Central memory CD8-positive, alpha-beta T cell (primary cell): ENCODE measurements at regions not wholly inside any gene's neighbourhood (a gene's known extent, or its start where the extent isn't known, plus 50 kb on each side); places are given as distances from the start of the nearest gene placed in this dataset.

Experiments used
- ATAC-seq: fragments of 150-1000 bp; cut with Tn5 transposase; replicated peaks from 2 replicates; pipeline ENCODE4 v1.10.0; 2022; ENCODE audit warnings: mild to moderate bottlenecking, moderate FRiP score, moderate number of reproducible peaks; ENCODE audit not compliant: poor library complexity, severe bottlenecking; ENCODE audit errors: extremely low read depth
- DNase-seq, 2 donors: peaks; one replicate each; pipeline ENCODE4 v3.0.0; 2021; ENCODE audit warnings: low spot score in 2 of 2
- H3K27ac Mint-ChIP-seq: one replicate; pipeline ENCODE4 v1.8.0; 2022; ENCODE audit warnings: low read depth, mild to moderate bottlenecking, moderate library complexity, mixed read lengths
- H3K27me3 Mint-ChIP-seq: one replicate; pipeline ENCODE4 v1.8.0; 2022; ENCODE audit warnings: mixed read lengths
- H3K36me3 Mint-ChIP-seq: one replicate; pipeline ENCODE4 v1.8.0; 2022; ENCODE audit warnings: mild to moderate bottlenecking, moderate library complexity, mixed read lengths; ENCODE audit not compliant: insufficient read depth
- H3K4me1 Mint-ChIP-seq: one replicate; pipeline ENCODE4 v1.8.0; 2022; ENCODE audit warnings: mixed read lengths
- H3K4me3 Mint-ChIP-seq: one replicate; pipeline ENCODE4 v1.8.0; 2022; ENCODE audit warnings: mild to moderate bottlenecking, moderate library complexity, mixed read lengths
- H3K9me3 Mint-ChIP-seq: one replicate; pipeline ENCODE4 v1.8.0; 2022; ENCODE audit warnings: mixed read lengths

DNA sequence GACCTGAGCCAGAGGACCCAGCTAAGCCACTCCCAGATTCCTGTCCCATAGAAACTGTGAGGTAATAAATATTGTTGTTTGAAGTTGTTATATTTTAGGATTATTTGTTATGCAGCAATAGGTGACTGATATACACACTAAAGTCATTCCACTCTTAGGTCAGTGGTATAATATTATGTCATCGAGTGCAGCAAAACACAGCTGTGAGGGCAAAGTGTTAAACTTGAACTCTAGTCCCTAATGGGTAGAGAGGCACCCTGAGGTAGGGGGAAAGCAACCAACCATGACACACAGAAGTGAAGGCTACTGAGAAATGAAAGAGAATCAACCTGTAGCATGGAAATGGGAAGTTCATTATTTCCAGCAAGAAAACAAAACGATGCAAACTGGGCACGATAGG lies 66.6 kb downstream of the ATXN3L start:
- ATAC-seq = no peak
- Mint-ChIP-seq H3K27me3 (no peaks in the 10 kb centered on the region), H3K36me3 (no peaks in the 10 kb centered on the region), H3K27ac (no peak overlapping the region), H3K9me3 (no peaks in the 10 kb centered on the region), H3K4me1 (peaks cover 21% of the 10 kb centered on the region), H3K4me3 (no peak overlapping the region)
- no peak for DNase-seq

- ATAC-seq (no peak), DNase-seq (no peak)
- no peaks in the 10 kb centered on the region for H3K27me3 Mint-ChIP-seq
- H3K36me3 Mint-ChIP-seq = no peaks in the 10 kb centered on the region
- no peak overlapping the region for H3K27ac Mint-ChIP-seq
- H3K4me3 Mint-ChIP-seq = no peak overlapping the region
- H3K4me1 Mint-ChIP-seq = peaks cover 21% of the 10 kb centered on the region
- H3K9me3 Mint-ChIP-seq = no peaks in the 10 kb centered on the region
Measured at GRCh38 chrX:13252726-13253125, 67.1 kb downstream of the ATXN3L start.

DNA sequence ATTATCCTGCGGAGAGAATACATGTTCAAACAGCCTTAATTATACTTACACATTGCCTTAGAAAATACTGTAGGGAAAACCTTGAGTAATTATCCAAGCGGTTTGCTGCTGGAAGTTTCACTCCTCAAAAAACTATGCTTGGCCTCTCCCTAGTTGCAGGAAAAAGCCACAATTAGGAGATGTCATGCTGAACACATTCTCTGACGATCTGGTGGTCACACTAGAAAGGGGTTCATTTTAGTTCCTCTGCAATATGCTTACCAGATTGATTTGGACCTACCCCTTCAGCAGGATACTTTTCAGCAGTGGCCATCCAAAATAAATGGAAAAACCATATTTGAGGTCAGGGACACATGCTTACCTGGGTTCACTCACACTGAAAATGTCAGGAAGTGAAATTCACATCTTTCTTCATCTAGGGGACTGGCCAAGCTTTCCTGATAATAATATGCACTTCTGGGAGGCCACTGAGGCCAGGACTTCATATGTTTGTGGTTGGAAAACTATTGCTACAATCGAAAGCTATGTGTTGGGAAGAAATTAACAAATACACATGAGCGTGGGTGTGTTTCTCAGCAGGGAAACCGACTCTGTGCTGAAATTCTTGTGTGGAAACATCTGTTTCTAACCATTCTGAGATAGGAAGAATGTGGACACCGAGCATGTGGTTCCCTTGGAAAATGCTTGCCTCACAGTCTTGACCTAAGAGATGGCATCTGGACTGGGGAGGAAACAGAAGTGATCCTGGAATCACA lies 68.8 kb downstream of the ATXN3L start:
- ATAC-seq = no peak
- no peaks in the 10 kb centered on the region for H3K27me3 Mint-ChIP-seq
- no peak for DNase-seq
- H3K27ac Mint-ChIP-seq = no peak overlapping the region
- H3K4me3 Mint-ChIP-seq = no peak overlapping the region
- H3K36me3 Mint-ChIP-seq = no peaks in the 10 kb centered on the region
- H3K4me1 Mint-ChIP-seq = peaks cover 21% of the 10 kb centered on the region
- H3K9me3 Mint-ChIP-seq = no peaks in the 10 kb centered on the region

GRCh38 chrX:13248867-13249486 lies 70.9 kb downstream of the ATXN3L start:
- Mint-ChIP-seq H3K4me1 (peaks cover 9% of the 10 kb centered on the region), H3K4me3 (no peak overlapping the region), H3K27me3 (no peaks in the 10 kb centered on the region), H3K27ac (no peak overlapping the region), H3K36me3 (no peaks in the 10 kb centered on the region), H3K9me3 (no peaks in the 10 kb centered on the region)
- ATAC-seq (no peak), DNase-seq (no peak)

DNA sequence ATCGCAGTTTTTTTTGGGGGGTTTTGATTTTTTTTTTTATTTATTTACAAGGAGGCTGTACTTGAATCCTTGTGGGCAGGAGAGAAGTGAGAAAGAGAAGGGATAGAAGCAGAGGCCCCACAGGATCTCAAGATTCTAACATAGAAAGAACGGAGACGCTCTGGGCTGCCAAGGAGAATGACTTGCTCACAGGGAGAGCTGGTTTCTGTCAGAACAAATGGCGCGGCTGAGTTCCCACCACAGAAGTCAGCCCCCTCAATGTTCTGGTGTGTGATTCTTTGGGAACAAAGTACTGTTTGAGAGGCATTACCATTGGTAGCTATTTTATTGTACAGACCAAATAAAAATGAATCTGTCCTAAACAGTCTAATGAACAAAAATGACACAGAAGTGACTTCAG lies 80.6 kb downstream of the ATXN3L start:
- ATAC-seq = no peak
- no peaks in the 10 kb centered on the region for H3K4me1 Mint-ChIP-seq
- H3K4me3 Mint-ChIP-seq = no peak overlapping the region
- H3K36me3 Mint-ChIP-seq = no peaks in the 10 kb centered on the region
- no peaks in the 10 kb centered on the region for H3K9me3 Mint-ChIP-seq
- H3K27me3 Mint-ChIP-seq = no peaks in the 10 kb centered on the region
- DNase-seq = no peak
- no peak overlapping the region for H3K27ac Mint-ChIP-seq

DNA sequence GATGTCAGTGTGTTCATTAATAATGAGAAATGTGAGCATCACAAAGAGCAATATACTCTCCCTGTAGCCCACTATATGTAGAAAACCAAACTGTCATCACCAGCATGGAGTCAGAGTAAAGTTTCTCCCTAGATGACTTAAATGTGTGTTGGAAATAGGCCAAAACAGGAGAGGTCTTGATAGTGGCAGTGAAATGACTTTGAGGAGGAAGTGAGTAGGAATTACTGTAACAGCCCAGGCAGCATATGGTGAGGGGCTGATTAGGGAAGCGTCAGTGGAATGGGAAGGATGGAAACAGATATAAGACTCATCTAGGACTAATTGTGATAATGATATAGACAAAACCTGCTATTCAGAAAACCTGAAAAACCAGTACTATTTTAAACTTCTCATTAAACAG lies 83.9 kb downstream of the ATXN3L start:
- H3K36me3 Mint-ChIP-seq = no peaks in the 10 kb centered on the region
- no peak for DNase-seq
- H3K9me3 Mint-ChIP-seq = no peaks in the 10 kb centered on the region
- no peaks in the 10 kb centered on the region for H3K27me3 Mint-ChIP-seq
- ATAC-seq = no peak
- H3K27ac Mint-ChIP-seq = no peak overlapping the region
- no peak overlapping the region for H3K4me3 Mint-ChIP-seq
- no peaks in the 10 kb centered on the region for H3K4me1 Mint-ChIP-seq

DNA sequence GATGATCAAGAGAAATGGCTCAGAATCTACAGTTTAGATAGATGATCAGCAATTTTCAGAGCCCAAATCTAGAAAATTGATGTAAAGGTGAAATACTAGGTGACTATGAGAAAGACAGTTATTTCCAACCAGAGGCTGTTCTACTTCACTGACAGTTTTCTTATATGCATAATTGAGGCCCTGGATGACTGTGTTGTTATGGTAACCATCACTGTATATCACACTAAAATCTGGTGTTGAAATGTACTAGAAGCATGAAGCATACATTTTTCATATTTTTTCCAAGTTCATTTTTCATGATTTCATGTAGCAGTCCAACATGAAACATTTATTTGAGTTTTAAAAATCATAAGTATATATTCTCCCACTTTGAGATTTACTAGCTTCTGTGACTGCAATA lies 87.4 kb downstream of the ATXN3L start:
- H3K36me3 Mint-ChIP-seq = no peaks in the 10 kb centered on the region
- ATAC-seq (no peak), DNase-seq (no peak)
- H3K4me3 Mint-ChIP-seq = no peak overlapping the region
- no peaks in the 10 kb centered on the region for H3K27me3 Mint-ChIP-seq
- no peaks in the 10 kb centered on the region for H3K4me1 Mint-ChIP-seq
- H3K27ac Mint-ChIP-seq = no peak overlapping the region
- H3K9me3 Mint-ChIP-seq = no peaks in the 10 kb centered on the region

DNA sequence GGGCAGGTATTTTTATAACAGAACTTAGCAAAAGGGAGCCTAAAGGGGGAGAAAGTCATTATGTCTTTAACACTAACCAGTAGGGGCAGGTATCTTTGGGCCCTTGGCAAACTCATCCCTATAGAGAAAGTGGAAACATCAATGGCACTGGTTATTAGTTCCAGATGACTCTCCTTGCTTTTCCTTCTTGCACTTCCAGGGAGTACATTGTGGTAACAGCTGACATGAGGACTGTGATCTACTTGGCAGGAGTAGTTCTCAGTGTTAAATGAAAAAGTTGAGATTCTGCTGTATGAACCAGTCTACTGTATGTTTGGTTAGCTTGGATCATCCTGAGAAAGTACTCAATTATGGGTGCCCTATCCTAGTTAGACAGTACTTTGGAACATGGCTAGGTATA lies 93.6 kb downstream of the ATXN3L start:
- no peak overlapping the region for H3K4me3 Mint-ChIP-seq
- DNase-seq (no peak), ATAC-seq (no peak)
- H3K27ac Mint-ChIP-seq = no peak overlapping the region
- no peaks in the 10 kb centered on the region for H3K27me3 Mint-ChIP-seq
- H3K9me3 Mint-ChIP-seq = no peaks in the 10 kb centered on the region
- H3K4me1 Mint-ChIP-seq = no peaks in the 10 kb centered on the region
- no peaks in the 10 kb centered on the region for H3K36me3 Mint-ChIP-seq

- no peaks in the 10 kb centered on the region for H3K27me3 Mint-ChIP-seq
Measured at GRCh38 chrX:13223868-13224567, 95.8 kb downstream of the ATXN3L start.

DNA sequence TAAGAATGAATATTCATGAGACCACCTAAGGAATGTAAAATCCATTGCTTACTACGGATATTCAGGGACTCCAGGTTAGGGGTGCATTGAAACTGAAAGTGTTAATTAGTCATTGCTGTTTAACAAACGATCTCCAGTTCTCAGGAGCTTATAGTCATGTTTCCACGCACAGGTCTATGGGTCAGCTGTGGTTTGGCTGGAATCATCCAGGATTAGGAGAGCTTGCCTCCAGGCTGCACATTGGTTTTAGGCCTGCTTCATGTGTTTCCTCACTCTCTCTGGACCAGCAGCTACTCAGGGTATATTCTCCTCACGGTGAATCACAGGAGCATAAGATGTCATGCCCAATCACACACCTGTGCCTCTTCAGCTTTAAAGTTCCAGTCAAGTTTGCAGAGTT lies 98.9 kb downstream of the ATXN3L start:
- no peaks in the 10 kb centered on the region for H3K4me1 Mint-ChIP-seq
- H3K27me3 Mint-ChIP-seq = no peaks in the 10 kb centered on the region
- H3K9me3 Mint-ChIP-seq = no peaks in the 10 kb centered on the region
- DNase-seq = no peak
- no peak overlapping the region for H3K4me3 Mint-ChIP-seq
- H3K36me3 Mint-ChIP-seq = no peaks in the 10 kb centered on the region
- ATAC-seq = no peak
- H3K27ac Mint-ChIP-seq = no peak overlapping the region

More at GRCh38 chrX:13223868-13224567, 95.8 kb downstream of the ATXN3L start:
- no peak overlapping the region for H3K4me3 Mint-ChIP-seq
- H3K36me3 Mint-ChIP-seq = no peaks in the 10 kb centered on the region
- H3K27ac Mint-ChIP-seq = no peak overlapping the region
- no peaks in the 10 kb centered on the region for H3K4me1 Mint-ChIP-seq
- no peak for DNase-seq
- ATAC-seq = no peak
- H3K9me3 Mint-ChIP-seq = no peaks in the 10 kb centered on the region

DNA sequence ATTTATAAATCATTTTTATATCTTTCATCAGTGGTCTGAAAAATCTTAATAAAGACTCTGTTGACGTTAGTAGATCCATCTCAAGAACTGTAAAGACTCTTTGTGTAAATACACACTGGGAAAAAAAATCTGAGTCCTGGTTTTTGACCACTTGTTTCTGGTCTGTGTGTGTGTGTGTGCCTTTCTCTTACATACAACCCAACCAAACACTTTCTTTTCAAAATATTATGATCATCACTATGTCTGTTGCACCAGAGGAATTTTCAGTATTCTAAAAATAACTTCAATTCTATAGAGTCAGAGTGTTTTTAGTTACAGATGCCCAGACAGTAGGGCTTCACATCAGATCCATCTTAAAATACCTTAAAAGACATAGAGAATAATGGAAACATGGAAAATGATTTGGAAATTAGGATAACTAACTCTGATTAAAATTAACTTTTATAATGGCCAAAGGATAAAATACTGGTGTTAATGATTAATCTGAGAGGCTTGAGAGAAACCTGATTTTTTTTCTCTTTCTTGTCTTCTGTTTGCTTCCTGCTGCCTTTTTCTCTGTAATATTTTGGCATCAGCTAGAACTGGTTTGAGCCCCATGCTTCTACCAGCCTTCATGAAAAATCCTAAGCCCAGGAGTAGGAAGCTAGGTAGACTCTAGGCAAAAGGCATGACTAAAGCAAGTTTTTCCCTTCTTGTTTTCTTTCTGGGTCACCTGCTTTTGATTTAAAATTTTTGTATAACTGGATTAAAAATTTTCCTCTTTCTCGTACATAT lies 99.7 kb downstream of the ATXN3L start:
- no peak for DNase-seq
- H3K9me3 Mint-ChIP-seq = no peaks in the 10 kb centered on the region
- ATAC-seq = no peak
- H3K27ac Mint-ChIP-seq = no peak overlapping the region
- no peaks in the 10 kb centered on the region for H3K36me3 Mint-ChIP-seq
- no peaks in the 10 kb centered on the region for H3K27me3 Mint-ChIP-seq
- H3K4me1 Mint-ChIP-seq = no peaks in the 10 kb centered on the region
- no peak overlapping the region for H3K4me3 Mint-ChIP-seq

DNA sequence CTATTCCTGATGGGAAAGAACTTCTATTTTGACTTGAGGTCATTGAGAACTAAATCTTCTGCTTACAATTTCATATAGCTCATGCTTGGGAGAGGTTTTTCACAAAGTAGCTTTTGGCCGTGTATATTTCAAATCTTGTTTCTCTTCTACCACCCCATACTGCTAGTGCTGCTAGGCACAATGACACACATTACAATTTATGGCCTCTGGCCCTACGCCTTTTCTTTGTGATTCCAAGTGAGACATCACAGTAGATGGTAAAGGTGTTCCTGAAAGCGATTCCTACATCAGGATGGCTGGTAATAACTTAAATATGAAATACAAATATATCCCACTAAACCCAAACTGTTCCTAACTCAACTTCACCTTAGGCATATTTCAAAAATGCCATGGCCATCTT lies 101.1 kb downstream of the ATXN3L start:
- no peaks in the 10 kb centered on the region for H3K4me1 Mint-ChIP-seq
- DNase-seq (no peak), ATAC-seq (no peak)
- H3K9me3 Mint-ChIP-seq = no peaks in the 10 kb centered on the region
- H3K27me3 Mint-ChIP-seq = no peaks in the 10 kb centered on the region
- H3K36me3 Mint-ChIP-seq = no peaks in the 10 kb centered on the region
- H3K27ac Mint-ChIP-seq = no peak overlapping the region
- H3K4me3 Mint-ChIP-seq = no peak overlapping the region
